VCaP (cell line): ENCODE measurements at regions not wholly inside any gene's neighbourhood (a gene's known extent, or its start where the extent isn't known, plus 50 kb on each side); places are given as distances from the start of the nearest gene placed in this dataset.
"Not testable (repeated sequence)": the region's sequence is repeated elsewhere in the genome, so short reads cannot be mapped to it uniquely, and the experiment has no call there.

Experiments
- H3K27ac ChIP-seq: fragments of 450-650 bp; 2 replicates; pipeline ENCODE4 v1.5.1; 2017
- CTCF ChIP-seq: fragments of 450-650 bp; conservative IDR thresholded peaks from 2 replicates; pipeline ENCODE4 v1.5.1; 2017; ENCODE audit warnings: mild to moderate bottlenecking, moderate library complexity

GRCh38 chr16:17963185-17963836 is 373.2 kb downstream of the NPIPA8 start:
- TF ChIP-seq CTCF = no peak

GRCh38 chr16:17962726-17963125 is 373.8 kb downstream of the NPIPA8 start:
- H3K27ac ChIP-seq = no peak overlapping the region
- no peak for TF ChIP-seq CTCF

More at GRCh38 chr16:17963185-17963836, 373.2 kb downstream of the NPIPA8 start:
- H3K27ac ChIP-seq = no peak overlapping the region

- not testable (repeated sequence) for H3K27ac ChIP-seq
Observed at GRCh38 chr16:17961822-17962221, 374.7 kb downstream of the NPIPA8 start.

DNA sequence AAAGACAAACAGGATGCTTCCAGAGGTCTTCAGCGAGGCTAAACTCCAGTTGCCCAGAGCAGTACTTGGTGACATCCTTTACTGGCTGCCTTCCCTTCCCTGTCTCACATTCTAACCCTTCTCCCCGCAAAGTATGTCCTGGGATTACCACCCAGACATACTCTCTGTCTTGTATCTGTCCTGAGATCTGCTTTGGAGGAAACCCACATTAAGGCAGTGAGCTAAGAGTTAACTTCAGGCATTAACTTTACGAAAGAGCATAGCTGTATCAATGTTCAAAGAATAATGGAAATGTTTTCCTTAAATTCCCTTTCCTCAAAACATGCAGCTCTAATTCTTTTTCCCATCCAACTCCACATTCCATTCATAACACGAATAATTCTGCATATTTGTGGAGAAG is 385.2 kb downstream of the NPIPA8 start:
- H3K27ac ChIP-seq = no peak overlapping the region
- no peak for TF ChIP-seq CTCF

- no peak for TF ChIP-seq CTCF
- H3K27ac ChIP-seq = no peak overlapping the region
Observed at GRCh38 chr16:17949982-17950250, 386.6 kb downstream of the NPIPA8 start.

- H3K27ac ChIP-seq = no peak overlapping the region
- no peak for TF ChIP-seq CTCF
Observed at GRCh38 chr16:17949141-17949981, 387.2 kb downstream of the NPIPA8 start.

GRCh38 chr16:17947637-17948036 is 388.9 kb downstream of the NPIPA8 start:
- no peak for TF ChIP-seq CTCF
- H3K27ac ChIP-seq = no peak overlapping the region

GRCh38 chr16:17947165-17947564 is 389.4 kb downstream of the NPIPA8 start:
- H3K27ac ChIP-seq = no peak overlapping the region
- TF ChIP-seq CTCF = no peak
